HEK293 (cell line): ENCODE measurements at regions not wholly inside any gene's neighbourhood (a gene's known extent, or its start where the extent isn't known, plus 50 kb on each side); places are given as distances from the start of the nearest gene placed in this dataset.

Source experiments
- CTCF ChIA-PET: fragments of 350-600 bp; formaldehyde crosslinking; extraction: SDS; loops from one replicate; lab custom pipeline; 2021; ENCODE audit warnings: antibody characterized with exemption; lab: Yijun Ruan, JAX
- POLR2A ChIA-PET: fragments of 300-600 bp; formaldehyde crosslinking; extraction: SDS; loops from one replicate; lab custom pipeline; 2020; ENCODE audit warnings: antibody characterized with exemption, inconsistent platforms; lab: Yijun Ruan, JAX
- H3K27ac ChIP-seq: fragments of 200-500 bp; sonication (Bioruptor generic); 2 replicates; pipeline ENCODE4 v1.5.1; 2014; ENCODE audit warnings: low read depth, low read length, control low read depth, inconsistent platforms; ENCODE audit errors: extremely low read depth
- H3K36me3 ChIP-seq, 2 experiments: fragments of 200-500 bp in 1 of 2; sonication (Bioruptor generic) in 1 of 2; 1 replicate in 1 of 2; 2 replicates in 1 of 2; pipeline ENCODE4 v1.5.1; 2014 to 2017; ENCODE audit warnings: inconsistent platforms in 2 of 2, low read length in 2 of 2; ENCODE audit not compliant: control insufficient read depth in 2 of 2, insufficient read depth in 1 of 2
- H3K4me1 ChIP-seq: fragments of 200-500 bp; sonication (Bioruptor generic); 2 replicates; pipeline ENCODE4 v1.5.1; 2014; ENCODE audit warnings: mild to moderate bottlenecking, low read length, inconsistent platforms; ENCODE audit not compliant: control insufficient read depth, insufficient read depth
- H3K4me3 ChIP-seq: 2 replicates; pipeline ENCODE4 v1.5.1; 2011; ENCODE audit warnings: low read depth, mild to moderate bottlenecking, control low read depth, low read length, moderate library complexity
- H3K9me3 ChIP-seq: fragments of 200-500 bp; sonication (Bioruptor generic); 2 replicates; pipeline ENCODE4 v1.5.1; 2014; ENCODE audit warnings: low read depth, low read length, inconsistent platforms; ENCODE audit not compliant: control insufficient read depth, insufficient read depth
- EGR2 ChIP-seq: fragments of 450-650 bp; formaldehyde crosslinking; IDR thresholded peaks from 2 replicates; pipeline ENCODE4 v1.5.1; 2016; ENCODE audit warnings: low read depth, missing biosample characterization, missing genetic modification characterization
- GLI4 ChIP-seq: fragments of 450-650 bp; formaldehyde crosslinking; IDR thresholded peaks from 2 replicates; pipeline ENCODE4 v1.5.1; 2016; ENCODE audit warnings: missing biosample characterization, missing genetic modification characterization
- KLF8 ChIP-seq: fragments of 450-650 bp; formaldehyde crosslinking; IDR thresholded peaks from 2 replicates; pipeline ENCODE4 v1.5.1; 2016; ENCODE audit warnings: missing biosample characterization, missing genetic modification characterization
- SP7 ChIP-seq: fragments of 450-650 bp; formaldehyde crosslinking; IDR thresholded peaks from 2 replicates; pipeline ENCODE4 v1.5.1; 2016; ENCODE audit warnings: missing biosample characterization, missing genetic modification characterization
- WT1 ChIP-seq: fragments of 450-650 bp; formaldehyde crosslinking; IDR thresholded peaks from 2 replicates; pipeline ENCODE4 v1.5.1; 2016; ENCODE audit warnings: missing biosample characterization, missing genetic modification characterization
- ZBTB10 ChIP-seq: fragments of 450-650 bp; formaldehyde crosslinking; IDR thresholded peaks from 2 replicates; pipeline ENCODE4 v1.5.1; 2016; ENCODE audit warnings: missing biosample characterization, missing genetic modification characterization
- ZBTB44 ChIP-seq: fragments of 450-650 bp; IDR thresholded peaks from 2 replicates; pipeline ENCODE4 v1.5.1; 2018; ENCODE audit warnings: missing biosample characterization, mild to moderate bottlenecking, missing genetic modification characterization
- ZFP69B ChIP-seq: fragments of 450-650 bp; formaldehyde crosslinking; IDR thresholded peaks from 2 replicates; pipeline ENCODE4 v1.5.1; 2016; ENCODE audit warnings: missing biosample characterization, missing genetic modification characterization
- ZNF132 ChIP-seq: fragments of 450-650 bp; formaldehyde crosslinking; IDR thresholded peaks from 2 replicates; pipeline ENCODE4 v1.5.1; 2017; ENCODE audit warnings: missing biosample characterization, missing genetic modification characterization, borderline replicate concordance
- ZNF16 ChIP-seq: fragments of 450-650 bp; formaldehyde crosslinking; IDR thresholded peaks from 2 replicates; pipeline ENCODE4 v1.5.1; 2016; ENCODE audit warnings: low read depth, missing biosample characterization, missing genetic modification characterization
- ZNF184 ChIP-seq: fragments of 450-650 bp; IDR thresholded peaks from 2 replicates; pipeline ENCODE4 v1.5.1; 2018; ENCODE audit warnings: missing biosample characterization, mild to moderate bottlenecking, missing genetic modification characterization
- ZNF221 ChIP-seq: fragments of 450-650 bp; formaldehyde crosslinking; IDR thresholded peaks from 2 replicates; pipeline ENCODE4 v1.5.1; 2017; ENCODE audit warnings: missing biosample characterization, missing genetic modification characterization, borderline replicate concordance
- ZNF280C ChIP-seq: fragments of 450-650 bp; formaldehyde crosslinking; IDR thresholded peaks from 2 replicates; pipeline ENCODE4 v1.5.1; 2016; ENCODE audit warnings: missing biosample characterization, missing genetic modification characterization
- ZNF426 ChIP-seq: fragments of 450-650 bp; formaldehyde crosslinking; IDR thresholded peaks from 2 replicates; pipeline ENCODE4 v1.5.1; 2017; ENCODE audit warnings: missing biosample characterization, missing genetic modification characterization, mild to moderate bottlenecking, inconsistent platforms, moderate library complexity
- ZNF433 ChIP-seq: fragments of 450-650 bp; formaldehyde crosslinking; IDR thresholded peaks from 2 replicates; pipeline ENCODE4 v1.5.1; 2016; ENCODE audit warnings: missing biosample characterization, missing genetic modification characterization, low read depth
- ZNF501 ChIP-seq: fragments of 450-650 bp; formaldehyde crosslinking; IDR thresholded peaks from 2 replicates; pipeline ENCODE4 v1.5.1; 2016; ENCODE audit warnings: missing biosample characterization, missing genetic modification characterization
- ZNF561 ChIP-seq: fragments of 450-650 bp; IDR thresholded peaks from 2 replicates; pipeline ENCODE4 v1.5.1; 2018; ENCODE audit warnings: missing biosample characterization, missing genetic modification characterization, borderline replicate concordance
- ZNF658 ChIP-seq: fragments of 450-650 bp; formaldehyde crosslinking; IDR thresholded peaks from 2 replicates; pipeline ENCODE4; 2016; ENCODE audit warnings: missing biosample characterization, missing genetic modification characterization
- ZNF660 ChIP-seq: fragments of 450-650 bp; IDR thresholded peaks from 2 replicates; pipeline ENCODE4 v1.5.1; 2018; ENCODE audit warnings: missing biosample characterization, mild to moderate bottlenecking, missing genetic modification characterization
- ZSCAN5A ChIP-seq: fragments of 450-650 bp; formaldehyde crosslinking; IDR thresholded peaks from 2 replicates; pipeline ENCODE4 v1.5.1; 2016; ENCODE audit warnings: missing biosample characterization, missing genetic modification characterization
- TF ChIP-seq, protein P1 (sequence below): fragments of 450-650 bp; formaldehyde crosslinking; IDR thresholded peaks from 2 replicates; pipeline ENCODE4 v1.5.1; 2016; ENCODE audit warnings: missing biosample characterization, missing genetic modification characterization
- TF ChIP-seq, protein P2 (sequence below): fragments of 450-650 bp; formaldehyde crosslinking; IDR thresholded peaks from 2 replicates; pipeline ENCODE4 v1.5.1; 2016; ENCODE audit warnings: missing biosample characterization, missing genetic modification characterization

DNA sequence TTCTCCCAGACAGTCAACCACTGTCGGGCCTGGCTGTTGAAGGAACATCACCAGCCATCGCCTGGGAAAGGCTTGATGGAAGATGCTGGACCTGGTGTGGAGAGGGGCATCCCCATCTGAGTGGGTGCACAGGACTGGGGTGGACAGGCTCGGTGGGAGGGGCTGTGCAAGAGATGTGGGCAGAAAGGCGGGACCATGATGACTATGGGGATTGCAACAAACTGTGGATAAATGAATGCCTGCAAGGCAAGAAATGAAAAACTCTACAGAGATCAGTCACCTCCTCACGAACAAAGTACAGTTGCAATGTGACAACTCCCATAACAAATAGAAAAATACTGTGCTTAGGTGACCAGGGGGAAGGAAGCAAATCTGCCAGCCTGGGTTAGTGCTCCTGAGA lies 171.9 kb upstream of the GPR12 start (continued):
- no peak for TF ChIP-seq ZBTB44 (tag by site-specific recombination)
- TF ChIP-seq, all 188 proteins: peak for 0

DNA sequence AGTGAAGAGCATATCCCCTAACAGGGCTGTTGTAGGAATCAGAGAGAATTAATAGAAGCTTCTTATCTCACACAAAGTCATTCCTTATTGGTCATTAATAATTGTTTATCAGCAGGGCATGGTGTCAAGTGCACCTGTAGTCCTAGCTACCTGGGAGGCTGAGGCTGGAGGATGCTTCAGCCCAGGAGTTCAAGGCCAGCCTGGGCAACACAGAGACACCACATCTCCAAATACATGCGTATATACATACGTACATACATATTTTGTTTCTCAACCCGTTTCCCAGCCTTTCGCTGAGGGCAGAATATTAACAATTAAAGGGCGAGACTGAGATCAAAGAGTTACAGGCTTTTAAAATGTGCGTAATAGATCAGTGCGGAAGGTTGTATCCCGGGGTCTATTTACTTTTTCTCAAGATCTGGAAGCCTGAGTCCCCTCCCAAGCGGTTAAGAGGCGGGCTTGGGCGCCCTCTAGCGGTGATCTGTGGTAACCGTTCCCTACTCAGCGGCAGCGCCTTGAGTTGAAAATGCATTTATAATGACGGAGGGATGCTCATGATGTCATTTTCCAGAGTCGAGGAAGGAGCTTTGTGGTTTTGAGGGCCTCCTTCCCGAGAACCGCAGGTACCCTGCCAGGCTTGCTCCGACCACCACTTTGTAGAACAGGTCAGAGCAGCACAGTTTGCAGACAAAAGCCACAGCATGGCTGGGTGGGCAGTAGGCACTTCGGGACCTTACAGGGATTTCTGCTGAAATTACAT lies 169.6 kb upstream of the GPR12 start:
- no peaks in the 10 kb centered on the region for H3K36me3 ChIP-seq
- H3K9me3 ChIP-seq: no peaks in the 10 kb centered on the region
- H3K4me3 ChIP-seq: no peak overlapping the region
- no peak overlapping the region for H3K27ac ChIP-seq
- ChIA-PET CTCF (interaction anchor here (0.6 to 2.8 kb wide), 31 partner anchors 8 to 1712 kb away, joined by 3 to 10 read pairs (median 4); no protein-coding TSS in a partner anchor), POLR2A (interaction anchor here (0.6 kb wide), 1 partner anchor 898 kb away, joined by 8 read pairs; no protein-coding TSS in a partner anchor)
- H3K4me1 ChIP-seq: no peaks in the 10 kb centered on the region
- TF ChIP-seq ZNF660 (tag by site-specific recombination): peak; percentile 76
- TF ChIP-seq ZNF501 (tag by site-specific recombination): no peak
- no peak for TF ChIP-seq ZNF16 (tag by site-specific recombination)
- no peak for TF ChIP-seq ZNF280C
- TF ChIP-seq ZNF184 (tag by site-specific recombination): 0 out of 2 replicates have a peak, but pooled peaks have one; percentile 20
- TF ChIP-seq ZNF221 (tag by site-specific recombination): no peak
- TF ChIP-seq ZSCAN5A (tag by site-specific recombination): no peak
- no peak for TF ChIP-seq ZFP69B (tag by site-specific recombination)
- TF ChIP-seq KLF8 (tag by site-specific recombination): no peak
- TF ChIP-seq ZNF433 (tag by site-specific recombination): no peak
- TF ChIP-seq, protein P1, sequence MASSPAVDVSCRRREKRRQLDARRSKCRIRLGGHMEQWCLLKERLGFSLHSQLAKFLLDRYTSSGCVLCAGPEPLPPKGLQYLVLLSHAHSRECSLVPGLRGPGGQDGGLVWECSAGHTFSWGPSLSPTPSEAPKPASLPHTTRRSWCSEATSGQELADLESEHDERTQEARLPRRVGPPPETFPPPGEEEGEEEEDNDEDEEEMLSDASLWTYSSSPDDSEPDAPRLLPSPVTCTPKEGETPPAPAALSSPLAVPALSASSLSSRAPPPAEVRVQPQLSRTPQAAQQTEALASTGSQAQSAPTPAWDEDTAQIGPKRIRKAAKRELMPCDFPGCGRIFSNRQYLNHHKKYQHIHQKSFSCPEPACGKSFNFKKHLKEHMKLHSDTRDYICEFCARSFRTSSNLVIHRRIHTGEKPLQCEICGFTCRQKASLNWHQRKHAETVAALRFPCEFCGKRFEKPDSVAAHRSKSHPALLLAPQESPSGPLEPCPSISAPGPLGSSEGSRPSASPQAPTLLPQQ (tag by site-specific recombination): no peak
- TF ChIP-seq ZNF658 (tag by site-specific recombination): no peak
- TF ChIP-seq ZNF426 (tag by site-specific recombination): no peak
- no peak for TF ChIP-seq EGR2 (tag by site-specific recombination)
- 0 out of 2 replicates have a peak, but pooled peaks have one; percentile 60 for TF ChIP-seq ZNF561 (tag by site-specific recombination)
- TF ChIP-seq, protein P2, sequence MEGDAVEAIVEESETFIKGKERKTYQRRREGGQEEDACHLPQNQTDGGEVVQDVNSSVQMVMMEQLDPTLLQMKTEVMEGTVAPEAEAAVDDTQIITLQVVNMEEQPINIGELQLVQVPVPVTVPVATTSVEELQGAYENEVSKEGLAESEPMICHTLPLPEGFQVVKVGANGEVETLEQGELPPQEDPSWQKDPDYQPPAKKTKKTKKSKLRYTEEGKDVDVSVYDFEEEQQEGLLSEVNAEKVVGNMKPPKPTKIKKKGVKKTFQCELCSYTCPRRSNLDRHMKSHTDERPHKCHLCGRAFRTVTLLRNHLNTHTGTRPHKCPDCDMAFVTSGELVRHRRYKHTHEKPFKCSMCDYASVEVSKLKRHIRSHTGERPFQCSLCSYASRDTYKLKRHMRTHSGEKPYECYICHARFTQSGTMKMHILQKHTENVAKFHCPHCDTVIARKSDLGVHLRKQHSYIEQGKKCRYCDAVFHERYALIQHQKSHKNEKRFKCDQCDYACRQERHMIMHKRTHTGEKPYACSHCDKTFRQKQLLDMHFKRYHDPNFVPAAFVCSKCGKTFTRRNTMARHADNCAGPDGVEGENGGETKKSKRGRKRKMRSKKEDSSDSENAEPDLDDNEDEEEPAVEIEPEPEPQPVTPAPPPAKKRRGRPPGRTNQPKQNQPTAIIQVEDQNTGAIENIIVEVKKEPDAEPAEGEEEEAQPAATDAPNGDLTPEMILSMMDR (tag by site-specific recombination): peak; percentile 51; the same call in 1 of the 2 replicates
- no peak for TF ChIP-seq WT1
- TF ChIP-seq GLI4 (tag by site-specific recombination): no peak
- TF ChIP-seq ZBTB10 (tag by site-specific recombination): no peak
- no peak for TF ChIP-seq ZNF132 (tag by site-specific recombination)
- TF ChIP-seq SP7 (tag by site-specific recombination): no peak
